ENCODE measurements at regions not wholly inside any gene's neighbourhood (a gene's known extent, or its start where the extent isn't known, plus 50 kb on each side); places are given as distances from the start of the nearest gene placed in this dataset.

DNA sequence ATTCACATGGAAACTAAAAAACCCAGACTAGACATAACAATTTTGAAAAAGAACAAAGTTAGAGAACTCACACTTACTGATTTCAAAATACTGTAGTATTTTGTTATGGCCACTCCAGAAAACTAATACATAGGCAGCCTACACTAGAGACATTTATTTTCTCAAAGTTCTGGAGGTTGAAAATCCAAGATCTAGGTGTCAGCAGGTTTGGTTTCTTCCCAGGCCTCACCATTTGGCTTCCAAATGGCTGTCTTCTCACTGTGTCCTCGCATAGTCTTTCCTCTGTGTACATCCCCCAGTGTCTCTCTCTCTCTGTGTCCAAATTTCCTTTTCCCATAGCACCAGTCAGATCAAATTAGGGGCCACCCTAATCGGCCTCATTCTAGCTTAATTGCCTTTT lies 95.0 kb downstream of the NR4A2 start:
- ATAC-seq (no peak), FAIRE-seq (no peak), DNase-seq (ENCODE audit: extremely low read depth in 1 of 4, low spot score in 3 of 4) (no peak)
- peak; percentile 84 for TF ChIP-seq ZNF274 (IDR thresholded peaks at IDR 0.05; ENCODE audit: borderline replicate concordance, low read depth, low read length)
- TF ChIP-seq SRSF1 (IDR thresholded peaks at IDR 0.05; ENCODE audit: low read depth, low read length) = no peak
- TF ChIP-seq MAFG (tag; conservative IDR thresholded peaks at IDR 0.05) = no peak
- TF ChIP-seq RUNX1 (IDR thresholded peaks at IDR 0.05; ENCODE audit: low read depth) = no peak
- no peak for TF ChIP-seq ZNF143 (CRISPR knock-in tag; IDR thresholded peaks at IDR 0.05)
- H4K20me1 ChIP-seq (replicated peaks; ENCODE audit: control insufficient read depth, insufficient read depth, low read length) = no peaks in the 10 kb centered on the region
- no peak overlapping the region for H3K4me3 ChIP-seq
- in situ Hi-C loops (cut with MboI) (no loop called here), intact Hi-C loops (cut with micrococcal nuclease) (no loop called here)
- ChIA-PET CTCF (ENCODE audit: low intra/inter-chr PET ratio) (interaction anchor here (0.5 kb wide), 1 partner anchor 130 kb away, joined by 5 read pairs; no protein-coding TSS in a partner anchor), POLR2A (interaction anchor here (1.0 kb wide), 1 partner anchor 140 kb away, joined by 3 read pairs; no protein-coding TSS in a partner anchor)
- no peak overlapping the region for H3K9ac ChIP-seq (ENCODE audit: insufficient read depth in 1 of 2, low read depth in 2 of 2, low read length in 2 of 2)
- no peaks in the 10 kb centered on the region for H3K27me3 ChIP-seq (ENCODE audit: control insufficient read depth in 2 of 2, insufficient read depth in 2 of 2, low read length in 2 of 2)
- no peak overlapping the region for H3K27ac ChIP-seq (ENCODE audit: extremely low read depth, low read depth, low read length)
- H3K4me1 ChIP-seq (replicated peaks in 1 of 2; ENCODE audit: control insufficient read depth in 2 of 2, insufficient read depth in 2 of 2, low read length in 2 of 2) = no peaks in the 10 kb centered on the region
- no peak overlapping the region for H2AFZ ChIP-seq (ENCODE audit: low read depth, low read length)
- H3K79me2 ChIP-seq (ENCODE audit: control insufficient read depth, insufficient read depth, low read length) = no peaks in the 10 kb centered on the region
- H3K36me3 ChIP-seq (ENCODE audit: control insufficient read depth, insufficient read depth, low read length) = no peaks in the 10 kb centered on the region
- H3K4me2 ChIP-seq (ENCODE audit: insufficient read depth, low read length) = no peak overlapping the region
- 11% methylated on average over 2 of the region's 2 CpGs for WGBS (ENCODE audit: insufficient coverage, low coverage, missing lambda C conversion rate)
- H3K9me3 ChIP-seq (replicated peaks; ENCODE audit: control insufficient read depth, insufficient read depth, low read depth, low read length) = no peaks in the 10 kb centered on the region
- no TSS peak for BruUV-seq (replicated peaks)
- H3K9me1 ChIP-seq (ENCODE audit: control insufficient read depth, insufficient read depth, low read length) = no peaks in the 10 kb centered on the region

DNA sequence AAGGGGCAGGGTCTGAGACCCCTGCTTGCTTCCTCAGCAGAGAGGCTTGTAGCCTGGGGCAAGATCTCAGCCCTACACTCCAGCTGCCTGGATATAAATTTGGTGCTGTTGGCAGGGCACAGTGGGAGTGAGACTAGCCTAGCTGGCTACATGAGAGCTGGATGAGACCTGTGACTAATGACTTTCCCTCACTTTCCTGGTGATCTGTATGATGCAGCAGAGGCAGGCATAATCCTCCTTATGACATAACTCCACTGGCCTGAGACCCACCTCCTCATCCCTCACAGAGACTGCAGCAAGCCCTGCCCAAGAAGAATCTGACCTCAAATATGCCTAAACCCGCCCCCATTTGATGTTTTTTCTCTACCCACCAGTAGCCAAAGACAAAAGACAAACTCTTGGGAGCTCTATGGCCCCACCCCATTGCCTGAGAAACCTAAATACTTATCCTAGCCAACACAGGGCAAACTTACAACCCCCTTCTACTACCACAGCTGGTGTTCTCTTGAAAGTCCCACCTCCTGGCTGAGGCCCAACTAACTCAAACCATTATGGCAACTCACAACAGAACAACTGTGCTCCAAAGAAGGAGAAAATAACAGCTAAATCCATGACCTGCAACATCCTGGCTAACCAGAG lies 102.7 kb downstream of the NR4A2 start:
- intact Hi-C loops (cut with micrococcal nuclease) = no loop called here
- no peaks in the 10 kb centered on the region for H3K9me3 ChIP-seq (replicated peaks; ENCODE audit: control insufficient read depth, insufficient read depth, low read depth, low read length)
- BruUV-seq (replicated peaks) = no TSS peak
- WGBS (ENCODE audit: insufficient coverage, low coverage, missing lambda C conversion rate) = 0% methylated on average over 1 of the region's 1 CpG
- FAIRE-seq = no peak
- H3K79me2 ChIP-seq (ENCODE audit: control insufficient read depth, insufficient read depth, low read length) = no peaks in the 10 kb centered on the region
- H3K9me1 ChIP-seq (ENCODE audit: control insufficient read depth, insufficient read depth, low read length) = no peaks in the 10 kb centered on the region
- H4K20me1 ChIP-seq (replicated peaks; ENCODE audit: control insufficient read depth, insufficient read depth, low read length) = no peaks in the 10 kb centered on the region
- DNase-seq (ENCODE audit: extremely low read depth in 1 of 4, low spot score in 3 of 4) = no peak
- ChIA-PET POLR2A (no interaction called here), CTCF (ENCODE audit: low intra/inter-chr PET ratio) (no interaction called here)
- H3K9ac ChIP-seq (ENCODE audit: insufficient read depth in 1 of 2, low read depth in 2 of 2, low read length in 2 of 2) = no peak overlapping the region
- H3K36me3 ChIP-seq (ENCODE audit: control insufficient read depth, insufficient read depth, low read length) = no peaks in the 10 kb centered on the region
- no peaks in the 10 kb centered on the region for H3K27me3 ChIP-seq (ENCODE audit: control insufficient read depth in 2 of 2, insufficient read depth in 2 of 2, low read length in 2 of 2)
- no peaks in the 10 kb centered on the region for H3K4me1 ChIP-seq (replicated peaks in 1 of 2; ENCODE audit: control insufficient read depth in 2 of 2, insufficient read depth in 2 of 2, low read length in 2 of 2)
- H2AFZ ChIP-seq (ENCODE audit: low read depth, low read length) = no peak overlapping the region
- H3K27ac ChIP-seq (ENCODE audit: extremely low read depth, low read depth, low read length) = no peak overlapping the region
- peak; percentile 39; the same call in 2 of the 3 replicates for ATAC-seq
- in situ Hi-C loops (cut with MboI) = no loop called here
- H3K4me3 ChIP-seq = no peak overlapping the region
- no peak overlapping the region for H3K4me2 ChIP-seq (ENCODE audit: insufficient read depth, low read length)
- TF ChIP-seq NCOA4 (IDR thresholded peaks at IDR 0.05; ENCODE audit: partially characterized antibody) = no peak
- no peak for TF ChIP-seq POLR3G (IDR thresholded peaks at IDR 0.05; ENCODE audit: extremely low read depth, insufficient read length, insufficient replicate concordance)
- TF ChIP-seq, protein P1, sequence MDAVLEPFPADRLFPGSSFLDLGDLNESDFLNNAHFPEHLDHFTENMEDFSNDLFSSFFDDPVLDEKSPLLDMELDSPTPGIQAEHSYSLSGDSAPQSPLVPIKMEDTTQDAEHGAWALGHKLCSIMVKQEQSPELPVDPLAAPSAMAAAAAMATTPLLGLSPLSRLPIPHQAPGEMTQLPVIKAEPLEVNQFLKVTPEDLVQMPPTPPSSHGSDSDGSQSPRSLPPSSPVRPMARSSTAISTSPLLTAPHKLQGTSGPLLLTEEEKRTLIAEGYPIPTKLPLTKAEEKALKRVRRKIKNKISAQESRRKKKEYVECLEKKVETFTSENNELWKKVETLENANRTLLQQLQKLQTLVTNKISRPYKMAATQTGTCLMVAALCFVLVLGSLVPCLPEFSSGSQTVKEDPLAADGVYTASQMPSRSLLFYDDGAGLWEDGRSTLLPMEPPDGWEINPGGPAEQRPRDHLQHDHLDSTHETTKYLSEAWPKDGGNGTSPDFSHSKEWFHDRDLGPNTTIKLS (IDR thresholded peaks at IDR 0.05; ENCODE audit: borderline replicate concordance, low read depth) = no peak
- TF ChIP-seq ZNF239 (CRISPR knock-in tag; IDR thresholded peaks at IDR 0.05) = no peak
- TF ChIP-seq, protein P2, sequence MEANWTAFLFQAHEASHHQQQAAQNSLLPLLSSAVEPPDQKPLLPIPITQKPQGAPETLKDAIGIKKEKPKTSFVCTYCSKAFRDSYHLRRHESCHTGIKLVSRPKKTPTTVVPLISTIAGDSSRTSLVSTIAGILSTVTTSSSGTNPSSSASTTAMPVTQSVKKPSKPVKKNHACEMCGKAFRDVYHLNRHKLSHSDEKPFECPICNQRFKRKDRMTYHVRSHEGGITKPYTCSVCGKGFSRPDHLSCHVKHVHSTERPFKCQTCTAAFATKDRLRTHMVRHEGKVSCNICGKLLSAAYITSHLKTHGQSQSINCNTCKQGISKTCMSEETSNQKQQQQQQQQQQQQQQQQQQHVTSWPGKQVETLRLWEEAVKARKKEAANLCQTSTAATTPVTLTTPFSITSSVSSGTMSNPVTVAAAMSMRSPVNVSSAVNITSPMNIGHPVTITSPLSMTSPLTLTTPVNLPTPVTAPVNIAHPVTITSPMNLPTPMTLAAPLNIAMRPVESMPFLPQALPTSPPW (CRISPR knock-in tag; IDR thresholded peaks at IDR 0.05) = no peak
- TF ChIP-seq ZNF124 (CRISPR knock-in tag; IDR thresholded peaks at IDR 0.05) = no peak

Measured in K562 (cell line).